K562 (cell line): ENCODE measurements at regions not wholly inside any gene's neighbourhood (a gene's known extent, or its start where the extent isn't known, plus 50 kb on each side); places are given as distances from the start of the nearest gene placed in this dataset.

Experiments
- ATAC-seq: fragments of 200-7000 bp; cut with Tn5 transposase; 3 replicates; pipeline ENCODE4 v1.9.1; 2020; ENCODE audit warnings: moderate library complexity
- BruUV-seq: library from RNA; stranded (reverse); fragments of 400-500 nt; replicated peaks from 2 replicates; lab custom pipeline; 2021; lab: Mats Ljungman, UMichigan
- CTCF ChIA-PET: fragments of 300-600 bp; formaldehyde crosslinking; extraction: SDS; loops from one replicate; lab custom pipeline; 2021; ENCODE audit warnings: low intra/inter-chr PET ratio; lab: Yijun Ruan, JAX
- POLR2A ChIA-PET: fragments of 300-600, 350-650 bp; sonication (Branson Sonifier 250); formaldehyde crosslinking; extraction: SDS; loops from one replicate; lab custom pipeline; 2021; ENCODE audit warnings: antibody characterized with exemption, inconsistent platforms; lab: Yijun Ruan, JAX
- DNase-seq, 4 experiments: peaks; one replicate each; pipeline versions ENCODE4 v3.0.0 to v3.0.0-alpha.2; 2011 to 2018; ENCODE audit warnings: low spot score in 3 of 4, mixed read lengths in 3 of 4; ENCODE audit errors: extremely low read depth in 1 of 4
- FAIRE-seq: peaks from 2 replicates; lab custom pipeline; 2011; peaks lifted over from hg19 to GRCh38; lab: Jason Lieb, UNC
- H2AFZ ChIP-seq: 2 replicates; pipeline ENCODE4 v1.6.0; 2011; ENCODE audit warnings: low read depth, low read length, control low read depth, inconsistent platforms
- H3K27ac ChIP-seq: fragments of 200-600 bp; 3 replicates; pipeline ENCODE4 v1.8.0; 2011; ENCODE audit warnings: low read depth, mild to moderate bottlenecking, control low read depth, inconsistent platforms, low read length, moderate library complexity, mixed read lengths; ENCODE audit errors: extremely low read depth
- H3K27me3 ChIP-seq, 2 experiments: fragments of 300-600 bp in 1 of 2; 2 replicates in 1 of 2; 3 replicates in 1 of 2; pipeline versions ENCODE4 v1.6.0 to v1.8.0; 2011; ENCODE audit warnings: inconsistent platforms in 2 of 2, low read length in 2 of 2, mild to moderate bottlenecking in 1 of 2, mixed read lengths in 1 of 2, moderate library complexity in 1 of 2; ENCODE audit not compliant: control insufficient read depth in 2 of 2, insufficient read depth in 2 of 2
- H3K36me3 ChIP-seq: fragments of 300-600 bp; 3 replicates; pipeline ENCODE4 v1.8.0; 2011; ENCODE audit warnings: mild to moderate bottlenecking, low read length, inconsistent platforms; ENCODE audit not compliant: control insufficient read depth, insufficient read depth
- H3K4me1 ChIP-seq, 2 experiments: fragments of 200-600 bp in 1 of 2; replicated peaks in 1 of 2; 2 replicates in 1 of 2; 3 replicates in 1 of 2; pipeline versions ENCODE4 v1.5.1 to v1.8.0; 2011; ENCODE audit warnings: inconsistent platforms in 2 of 2, low read length in 2 of 2, mild to moderate bottlenecking in 1 of 2, mixed read lengths in 1 of 2, moderate library complexity in 1 of 2; ENCODE audit not compliant: control insufficient read depth in 2 of 2, insufficient read depth in 2 of 2
- H3K4me2 ChIP-seq: 2 replicates; pipeline ENCODE4 v1.6.1; 2011; ENCODE audit warnings: low read length, control low read depth, inconsistent platforms, mixed read lengths; ENCODE audit not compliant: insufficient read depth
- H3K4me3 ChIP-seq: fragments of 200-600 bp; sonication (generic), shearing (Covaris generic); 2 replicates; pipeline ENCODE4 v1.5.1; 2016; ENCODE audit warnings: control low read depth, inconsistent platforms
- H3K79me2 ChIP-seq: fragments of 200-600 bp; 3 replicates; pipeline ENCODE4 v1.8.0; 2011; ENCODE audit warnings: low read length, inconsistent platforms; ENCODE audit not compliant: control insufficient read depth, insufficient read depth
- H3K9ac ChIP-seq, 2 experiments: 2 replicates each; pipeline versions ENCODE4 v1.6.0 to v1.6.1; 2011; ENCODE audit warnings: low read depth in 2 of 2, low read length in 2 of 2, control low read depth in 1 of 2, inconsistent platforms in 1 of 2, mild to moderate bottlenecking in 1 of 2, mixed read lengths in 1 of 2; ENCODE audit not compliant: insufficient read depth in 1 of 2
- H3K9me1 ChIP-seq: one replicate; pipeline ENCODE4 v1.6.0; 2011; ENCODE audit warnings: inconsistent platforms, mild to moderate bottlenecking, low read length, moderate library complexity; ENCODE audit not compliant: control insufficient read depth, insufficient read depth
- H3K9me3 ChIP-seq: replicated peaks from 2 replicates; pipeline ENCODE4 v1.5.1; 2011; ENCODE audit warnings: low read depth, low read length, inconsistent platforms; ENCODE audit not compliant: control insufficient read depth, insufficient read depth
- H4K20me1 ChIP-seq: replicated peaks from 2 replicates; pipeline ENCODE4 v1.6.1; 2011; ENCODE audit warnings: low read length, inconsistent platforms, mixed read lengths; ENCODE audit not compliant: control insufficient read depth, insufficient read depth
- BMI1 ChIP-seq: fragments of 150-350 bp; IDR thresholded peaks from 2 replicates; pipeline ENCODE4 v1.6.1; 2014; ENCODE audit warnings: low read length
- CEBPB ChIP-seq: fragments of 450-650 bp; IDR thresholded peaks from 2 replicates; pipeline ENCODE4 v1.6.1; 2016; ENCODE audit warnings: missing genetic modification characterization, missing compliant biosample characterization
- CEBPG ChIP-seq, 3 experiments: fragments of 200-800 bp in 1 of 3; sonication (Bioruptor generic) in 1 of 3; sonication (generic) in 1 of 3; formaldehyde crosslinking in 1 of 3; IDR thresholded peaks in 2 of 3; conservative IDR thresholded peaks in 1 of 3; 2 replicates each; pipeline versions ENCODE4 v1.6.1 to v1.8.0; 2016 to 2022; ENCODE audit warnings: missing compliant biosample characterization in 2 of 3, missing genetic modification characterization in 2 of 3, mild to moderate bottlenecking in 1 of 3, missing genetic modification reagents in 1 of 3
- ELF1 ChIP-seq: fragments of 200-800 bp; sonication (Bioruptor generic); IDR thresholded peaks from 2 replicates; pipeline ENCODE4 v1.6.1; 2016; ENCODE audit warnings: missing genetic modification characterization, missing compliant biosample characterization
- ETV1 ChIP-seq: fragments of 450-650 bp; conservative IDR thresholded peaks from 2 replicates; pipeline ENCODE4 v1.6.1; 2016; ENCODE audit warnings: missing genetic modification characterization, control low read depth, low read depth, missing compliant biosample characterization
- FOXA3 ChIP-seq, 2 experiments: fragments of 450-650 bp in 1 of 2; sonication (generic) in 1 of 2; formaldehyde crosslinking; IDR thresholded peaks in 1 of 2; conservative IDR thresholded peaks in 1 of 2; 2 replicates each; pipeline versions ENCODE4 v1.4.0 to v1.8.0; 2020 to 2022; ENCODE audit warnings: mild to moderate bottlenecking in 2 of 2, missing genetic modification reagents in 1 of 2
- MLX ChIP-seq, 2 experiments: fragments of 450-650 bp in 1 of 2; sonication (generic) in 1 of 2; formaldehyde crosslinking; conservative IDR thresholded peaks; 2 replicates each; pipeline versions ENCODE4 v1.4.0 to v1.8.1; 2020 to 2022; ENCODE audit warnings: mild to moderate bottlenecking in 1 of 2, missing genetic modification reagents in 1 of 2
- PYGO2 ChIP-seq: fragments of 450-650 bp; IDR thresholded peaks from 2 replicates; pipeline ENCODE4 v1.6.1; 2016; ENCODE audit warnings: mild to moderate bottlenecking, missing genetic modification characterization, moderate library complexity, missing compliant biosample characterization
- SMAD4 ChIP-seq: fragments of 250-450 bp; sonication (Bioruptor Pico); conservative IDR thresholded peaks from 2 replicates; pipeline ENCODE4 v1.8.0; 2021; ENCODE audit warnings: inconsistent platforms, mild to moderate bottlenecking, moderate library complexity
- TGIF2 ChIP-seq: sonication (generic); formaldehyde crosslinking; IDR thresholded peaks from 2 replicates; pipeline ENCODE4 v1.8.1; 2022; ENCODE audit warnings: mild to moderate bottlenecking, missing genetic modification reagents, moderate library complexity
- VEZF1 ChIP-seq: fragments of 200-800 bp; sonication (Bioruptor generic); IDR thresholded peaks from 2 replicates; pipeline ENCODE4 v1.6.1; 2017; ENCODE audit warnings: missing genetic modification characterization, missing compliant biosample characterization
- WHSC1 ChIP-seq: IDR thresholded peaks from one replicate; pipeline ENCODE4 v1.6.1; 2012; ENCODE audit warnings: low read length, control low read depth, inconsistent platforms
- ZBTB26 ChIP-seq: fragments of 450-650 bp; formaldehyde crosslinking; IDR thresholded peaks from 2 replicates; pipeline ENCODE4 v1.4.0; 2022; ENCODE audit warnings: missing genetic modification characterization
- ZHX1 ChIP-seq: fragments of 150-350 bp; conservative IDR thresholded peaks from 2 replicates; pipeline ENCODE4 v1.6.1; 2014; ENCODE audit warnings: low read length
- ZNF212 ChIP-seq: fragments of 450-650 bp; formaldehyde crosslinking; IDR thresholded peaks from 2 replicates; pipeline ENCODE4 v1.4.0; 2020; ENCODE audit warnings: mild to moderate bottlenecking
- ZNF444 ChIP-seq: fragments of 250-450 bp; sonication (Bioruptor Pico); IDR thresholded peaks from 2 replicates; pipeline ENCODE4 v1.4.0; 2020; ENCODE audit warnings: mild to moderate bottlenecking, moderate library complexity
- ZNF766 ChIP-seq: fragments of 200-800 bp; sonication (Bioruptor generic); conservative IDR thresholded peaks from 2 replicates; pipeline ENCODE4 v1.6.1; 2016; ENCODE audit warnings: missing genetic modification characterization, missing compliant biosample characterization
- WGBS: fragments of 100-300 bp; shearing (Covaris generic); methylation state at CpG from one replicate; pipeline ENCODE4 v1.1.6; 2016; ENCODE audit warnings: low coverage, mixed read lengths; ENCODE audit not compliant: insufficient coverage; ENCODE audit errors: missing lambda C conversion rate; 5-methylcytosine and 5-hydroxymethylcytosine counted together
- in situ Hi-C: fragments of 300-500 bp; cut with MboI; formaldehyde crosslinking; loops from 4 replicates; pipeline ENCODE4 v1.15.0; 2018; ENCODE audit warnings: inconsistent platforms, mixed read lengths
- intact Hi-C: fragments of 100-400 bp; cut with micrococcal nuclease; formaldehyde crosslinking; loops from 2 replicates; pipeline ENCODE4 v1.14.2; 2022

GRCh38 chr6:105591053-105591452 is 188.2 kb upstream of the PREP start:
- DNase-seq: no peak
- Histone ChIP-seq H3K27ac (no peak overlapping the region), H3K4me3 (no peak overlapping the region), H3K4me1 (no peaks in the 10 kb centered on the region), H3K36me3 (no peaks in the 10 kb centered on the region), H3K9me3 (no peaks in the 10 kb centered on the region), H3K4me2 (no peak overlapping the region), H3K9ac (no peak overlapping the region), H3K9me1 (no peaks in the 10 kb centered on the region), H4K20me1 (no peaks in the 10 kb centered on the region), H3K27me3 (peaks cover 4 to 22% of the 10 kb centered on the region in 2 experiments; a peak in 4 of 5 replicates), H2AFZ (no peak overlapping the region), H3K79me2 (no peaks in the 10 kb centered on the region)
- POLR2A ChIA-PET: interaction anchor here (0.5 kb wide), 1 partner anchor 62 kb away, joined by 4 read pairs; no protein-coding TSS in a partner anchor
- no peak; the same call in 2 of the 3 replicates for ATAC-seq
- no peak for FAIRE-seq
- in situ Hi-C loops (no loop called here), intact Hi-C loops (no loop called here)
- CTCF ChIA-PET: no interaction called here
- 0% methylated on average over 2 of the region's 2 CpGs for WGBS
- BruUV-seq: no TSS peak
- TF ChIP-seq CEBPG (CRISPR knock-in tag; IDR thresholded peaks at IDR 0.05): no peak
- TF ChIP-seq CEBPG (tag; conservative IDR thresholded peaks at IDR 0.05 in 1 of 2, IDR thresholded peaks at IDR 0.05 in 1 of 2): peak; percentile 42 to 47
- TF ChIP-seq PYGO2 (tag): no peak
- TF ChIP-seq ZNF766 (CRISPR knock-in tag): peak; percentile 64; the same call in 1 of the 2 replicates
- no peak for TF ChIP-seq ZNF212 (CRISPR knock-in tag)
- no peak for TF ChIP-seq WHSC1
- TF ChIP-seq VEZF1 (CRISPR knock-in tag): no peak
- TF ChIP-seq TGIF2 (CRISPR knock-in tag): no peak
- no peak for TF ChIP-seq ZNF444 (CRISPR knock-in tag)
- TF ChIP-seq FOXA3 (CRISPR knock-in tag; conservative IDR thresholded peaks at IDR 0.05 in 1 of 2, IDR thresholded peaks at IDR 0.05 in 1 of 2): no peak
- TF ChIP-seq ETV1 (tag): 0 out of 2 replicates have a peak, but pooled peaks have one; percentile 22
- no peak for TF ChIP-seq SMAD4 (CRISPR knock-in tag)
- no peak for TF ChIP-seq MLX (CRISPR knock-in tag; conservative IDR thresholded peaks at IDR 0.05)
- no peak for TF ChIP-seq ZHX1
- peak; percentile 63 for TF ChIP-seq CEBPB (tag)
- TF ChIP-seq BMI1: no peak
- 0 out of 2 replicates have a peak, but pooled peaks have one; percentile 42 for TF ChIP-seq ELF1
- no peak for TF ChIP-seq ZBTB26
